ENCODE measurements at regions not wholly inside any gene's neighbourhood (a gene's known extent, or its start where the extent isn't known, plus 50 kb on each side); places are given as distances from the start of the nearest gene placed in this dataset.

DNA sequence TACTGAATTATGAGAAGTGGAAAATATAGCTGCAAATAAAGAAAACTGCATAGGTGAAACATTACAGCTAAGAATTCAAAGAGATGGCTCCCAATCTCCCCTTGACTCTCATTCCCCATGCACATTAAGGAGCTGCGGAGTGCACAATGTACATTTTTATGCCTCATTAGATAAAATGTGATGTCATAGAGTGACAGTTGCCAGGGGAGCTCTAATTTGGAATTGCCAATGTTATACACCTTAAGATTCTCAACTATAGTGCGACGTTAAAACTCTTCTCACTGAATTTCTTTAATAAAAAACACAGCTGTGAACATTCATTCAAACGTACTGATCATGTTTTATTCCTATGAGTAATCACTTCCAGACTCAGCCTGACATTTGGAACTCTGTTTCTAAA lies 386.9 kb upstream of the CELF2 start:
- ATAC-seq, result no peak
- Histone ChIP-seq H3K27me3 (ENCODE audit: control insufficient read depth, insufficient read depth) (no peaks in the 10 kb centered on the region), H3K4me1 (ENCODE audit: control insufficient read depth, insufficient read depth, low read length) (no peaks in the 10 kb centered on the region), H3K9me3 (ENCODE audit: control insufficient read depth, low read length) (no peaks in the 10 kb centered on the region), H3K4me3 (ENCODE audit: low read length) (no peak overlapping the region), H3K27ac (ENCODE audit: low read length) (no peak overlapping the region)
- whole genome bisulfite sequencing, result 79% methylated on average over 4 of the region's 4 CpGs
- intact Hi-C loops (cut with DNase I), result no loop called here
- no peak for DNase-seq

DNA sequence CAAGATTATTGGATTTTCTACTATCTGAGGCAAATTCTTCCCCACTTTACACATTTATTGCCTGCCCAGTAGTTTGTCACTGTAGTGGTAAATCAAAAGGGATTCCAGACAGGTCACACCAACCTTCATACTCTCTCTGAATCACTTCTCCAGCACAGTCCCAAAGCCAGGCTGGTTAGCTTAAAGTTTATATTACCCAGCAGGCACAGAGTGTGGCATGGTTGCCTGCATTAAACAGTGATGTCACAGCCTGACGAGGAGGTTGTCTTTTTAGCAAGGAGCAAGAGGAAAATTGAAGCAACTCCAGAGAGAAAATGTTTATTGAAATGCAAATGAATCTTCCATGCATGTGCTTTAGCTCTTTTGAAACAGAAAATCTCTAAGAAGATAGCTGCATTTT lies 375.5 kb upstream of the CELF2 start:
- H3K27me3 ChIP-seq (ENCODE audit: control insufficient read depth, insufficient read depth), result no peaks in the 10 kb centered on the region
- intact Hi-C loops (cut with DNase I), result no loop called here
- DNase-seq (no peak), ATAC-seq (no peak)
- H3K9me3 ChIP-seq (ENCODE audit: control insufficient read depth, low read length), result no peaks in the 10 kb centered on the region
- H3K4me3 ChIP-seq (ENCODE audit: low read length), result no peak overlapping the region
- H3K27ac ChIP-seq (ENCODE audit: low read length), result peak overlapping the region; percentile 57
- WGBS, result 47% methylated on average over 1 of the region's 1 CpG
- H3K4me1 ChIP-seq (ENCODE audit: control insufficient read depth, insufficient read depth, low read length), result peaks cover 2% of the 10 kb centered on the region

DNA sequence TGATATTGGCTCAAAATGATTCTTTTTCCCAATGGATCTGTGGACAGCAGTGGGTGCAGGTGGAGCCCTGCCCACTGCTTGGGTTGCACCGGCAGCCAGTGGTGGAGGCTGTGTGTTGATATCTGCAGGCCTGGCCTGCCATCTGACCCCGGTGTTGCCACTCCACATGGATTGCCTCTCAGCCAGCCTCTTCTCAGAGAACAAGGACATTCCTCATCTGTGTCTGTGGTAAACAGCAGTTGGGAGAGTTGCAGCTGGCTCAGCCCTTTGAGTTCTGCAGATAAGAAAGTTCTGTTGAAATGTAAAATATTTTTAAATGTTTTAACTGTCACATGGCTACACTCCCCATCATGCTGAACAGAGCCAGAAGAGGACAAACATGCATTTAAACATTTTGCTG lies 374.9 kb upstream of the CELF2 start:
- H3K4me1 ChIP-seq (ENCODE audit: control insufficient read depth, insufficient read depth, low read length), result peaks cover 2% of the 10 kb centered on the region
- ATAC-seq (peak; percentile 87 to 96), DNase-seq (peak; percentile 76 to 93 (median 89))
- intact Hi-C loops (cut with DNase I), result no loop called here
- H3K27me3 ChIP-seq (ENCODE audit: control insufficient read depth, insufficient read depth), result no peaks in the 10 kb centered on the region
- 16% methylated on average over 2 of the region's 2 CpGs for WGBS
- no peak overlapping the region for H3K4me3 ChIP-seq (ENCODE audit: low read length)
- H3K9me3 ChIP-seq (ENCODE audit: control insufficient read depth, low read length), result no peaks in the 10 kb centered on the region
- H3K27ac ChIP-seq (ENCODE audit: low read length), result peak overlapping the region; percentile 84

DNA sequence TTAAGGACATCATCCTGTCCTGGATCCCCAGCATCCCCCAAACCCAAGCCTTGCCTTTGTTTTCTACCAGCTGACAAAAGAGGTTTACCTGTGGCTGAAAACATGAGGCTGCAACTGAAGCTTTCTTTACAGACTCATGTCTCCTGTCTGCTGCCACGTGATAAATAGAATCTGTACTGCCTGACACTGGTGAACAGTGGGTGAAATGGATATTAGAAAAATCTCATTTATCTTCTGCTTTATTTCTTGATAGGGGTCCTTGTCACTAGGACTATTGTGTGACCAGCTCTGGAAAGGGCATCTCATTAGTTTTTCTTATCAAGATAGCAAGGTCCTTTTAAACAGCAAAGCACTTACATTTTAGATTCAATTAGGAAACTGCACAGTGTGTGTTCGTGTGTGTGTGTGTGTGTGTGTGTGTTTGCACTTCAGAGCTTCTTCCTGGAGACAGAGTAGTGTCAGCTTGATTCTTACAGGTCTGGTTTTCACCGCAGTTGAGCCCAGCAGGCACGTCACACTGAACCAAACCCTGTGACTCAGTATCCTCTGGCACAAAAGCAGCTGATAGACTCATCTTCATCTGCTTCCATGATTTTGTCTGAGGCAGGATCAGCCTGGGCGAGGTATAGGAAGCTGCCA lies 373.5 kb upstream of the CELF2 start:
- no peaks in the 10 kb centered on the region for H3K27me3 ChIP-seq (ENCODE audit: control insufficient read depth, insufficient read depth)
- 36% methylated on average over 5 of the region's 5 CpGs for WGBS
- intact Hi-C loops (cut with DNase I), result no loop called here
- H3K9me3 ChIP-seq (ENCODE audit: control insufficient read depth, low read length), result no peaks in the 10 kb centered on the region
- peaks cover 2% of the 10 kb centered on the region for H3K4me1 ChIP-seq (ENCODE audit: control insufficient read depth, insufficient read depth, low read length)
- no peak overlapping the region for H3K4me3 ChIP-seq (ENCODE audit: low read length)
- peak overlapping the region; percentile 76 for H3K27ac ChIP-seq (ENCODE audit: low read length)
- DNase-seq (peak in 2 of 3 donors; percentile 42), ATAC-seq (peak; percentile 9 to 72)

DNA sequence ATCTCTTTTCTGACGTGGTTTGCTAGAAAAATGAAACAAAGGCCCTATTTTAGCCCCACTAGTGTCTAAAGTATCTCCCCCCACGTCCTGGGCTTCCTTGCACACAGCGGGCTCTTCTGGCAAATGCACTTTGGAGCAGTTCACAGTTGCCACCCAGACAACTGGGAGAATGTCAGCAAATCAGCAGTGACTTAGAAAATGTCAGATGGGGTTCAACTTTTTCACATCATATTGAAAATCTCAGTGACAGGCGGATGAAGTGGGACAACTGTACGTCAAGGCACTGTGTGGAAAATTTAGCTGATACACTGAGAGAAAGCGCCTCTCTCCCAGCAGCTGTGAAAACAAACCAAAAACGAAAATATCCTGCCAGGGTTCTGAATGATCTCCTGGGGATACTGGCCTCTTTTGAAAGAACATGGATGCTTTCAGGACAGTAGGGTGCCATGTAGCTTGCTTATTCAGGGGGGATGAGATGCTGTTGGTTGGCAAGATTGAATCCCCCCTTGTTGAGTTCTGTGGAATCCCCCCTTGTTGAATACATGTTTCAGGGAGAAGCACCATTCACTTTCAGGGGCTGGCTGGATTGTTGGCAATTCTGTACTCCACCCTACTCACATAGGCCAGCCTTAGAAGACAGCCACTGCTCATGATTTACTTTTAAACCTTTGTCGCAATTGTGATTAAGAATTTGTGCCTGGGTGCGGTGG lies 372.8 kb upstream of the CELF2 start:
- peak overlapping the region; percentile 76 for H3K27ac ChIP-seq (ENCODE audit: low read length)
- peak; percentile 61 to 71 (median 70) for DNase-seq
- ATAC-seq, result peak; percentile 75
- H3K9me3 ChIP-seq (ENCODE audit: control insufficient read depth, low read length), result no peaks in the 10 kb centered on the region
- no peaks in the 10 kb centered on the region for H3K27me3 ChIP-seq (ENCODE audit: control insufficient read depth, insufficient read depth)
- H3K4me1 ChIP-seq (ENCODE audit: control insufficient read depth, insufficient read depth, low read length), result peaks cover 2% of the 10 kb centered on the region
- no peak overlapping the region for H3K4me3 ChIP-seq (ENCODE audit: low read length)
- intact Hi-C loops (cut with DNase I), result no loop called here
- 52% methylated on average over 9 of the region's 9 CpGs for WGBS

DNA sequence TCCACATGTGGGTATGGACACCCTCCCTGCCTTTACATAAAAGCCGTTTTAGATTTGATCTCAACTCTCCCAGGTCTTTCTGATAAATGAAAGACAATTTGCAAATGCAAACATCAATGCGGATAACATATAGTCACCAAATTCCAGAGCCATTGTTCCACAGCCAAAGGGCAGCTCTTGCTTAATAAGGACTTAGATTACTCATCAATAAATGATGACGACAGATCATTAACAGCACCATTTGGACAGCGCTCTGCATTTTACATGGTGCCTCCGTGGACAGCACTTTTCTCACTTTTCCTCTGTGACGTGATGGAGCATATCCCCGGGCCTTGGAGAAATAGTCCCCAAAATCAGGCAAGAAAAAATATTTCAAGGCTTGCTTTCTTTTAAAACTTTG lies 370.3 kb upstream of the CELF2 start:
- intact Hi-C loops (cut with DNase I), result no loop called here
- H3K4me3 ChIP-seq (ENCODE audit: low read length), result no peak overlapping the region
- ATAC-seq (no peak), DNase-seq (no peak)
- peaks cover 2% of the 10 kb centered on the region for H3K4me1 ChIP-seq (ENCODE audit: control insufficient read depth, insufficient read depth, low read length)
- H3K27me3 ChIP-seq (ENCODE audit: control insufficient read depth, insufficient read depth), result no peaks in the 10 kb centered on the region
- WGBS, result 83% methylated on average over 7 of the region's 7 CpGs
- no peak overlapping the region for H3K27ac ChIP-seq (ENCODE audit: low read length)
- H3K9me3 ChIP-seq (ENCODE audit: control insufficient read depth, low read length), result no peaks in the 10 kb centered on the region

DNA sequence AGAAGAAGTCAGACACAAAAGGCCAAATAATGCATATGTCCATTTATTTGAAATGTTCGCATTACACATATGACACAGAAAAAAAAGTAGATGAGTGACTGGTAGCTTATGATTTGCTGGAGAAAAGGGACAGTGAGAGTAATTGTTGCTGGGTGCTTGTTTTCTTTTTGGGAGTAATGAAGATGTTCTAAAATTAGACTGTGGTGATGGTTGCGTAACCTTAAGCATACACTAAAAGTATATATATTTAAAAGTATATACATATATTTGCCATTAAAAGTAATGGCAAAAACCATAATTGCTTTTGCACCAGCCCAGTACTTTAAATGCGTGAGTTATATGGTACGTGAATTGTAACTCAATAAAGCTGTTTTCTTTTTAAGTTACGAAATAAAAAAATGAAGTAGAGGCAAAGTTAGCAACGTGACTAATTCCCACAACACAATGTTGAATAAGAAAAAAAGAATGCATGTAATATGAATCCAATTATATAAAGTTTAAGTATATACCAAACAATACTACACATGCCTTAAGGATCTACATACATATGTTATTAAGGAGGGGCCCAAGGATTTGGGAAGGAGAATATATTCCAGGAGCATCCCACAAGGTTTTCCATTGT lies 360.4 kb upstream of the CELF2 start:
- 91% methylated on average over 6 of the region's 6 CpGs for WGBS

DNA sequence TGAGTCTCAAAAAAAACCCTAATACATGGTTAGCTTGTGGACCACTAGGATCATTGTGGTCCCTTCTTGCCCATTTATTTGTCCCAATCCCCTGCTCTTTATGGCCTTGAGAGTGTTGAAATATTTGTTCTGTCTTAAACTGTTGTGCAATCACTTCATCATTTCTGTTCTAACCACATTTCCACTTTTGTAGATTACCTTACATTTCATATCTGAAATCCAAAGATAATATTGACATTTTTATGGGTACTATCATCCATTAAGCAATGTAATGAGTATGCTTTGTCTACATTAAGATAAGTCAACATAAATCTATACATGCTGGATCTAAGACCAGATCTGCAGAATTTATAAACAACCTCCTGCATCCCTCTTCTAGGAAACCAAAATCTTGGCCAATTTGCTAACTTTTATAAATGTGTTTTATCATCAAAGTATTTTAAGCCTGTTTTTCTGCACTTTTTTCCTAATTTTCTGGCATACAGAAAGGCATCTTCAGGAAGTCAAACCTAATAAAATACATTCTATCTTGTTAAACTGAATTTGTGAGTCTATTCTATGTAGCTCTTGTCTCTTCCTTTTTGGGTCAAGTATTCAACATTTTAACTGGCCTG lies 359.4 kb upstream of the CELF2 start:
- Histone ChIP-seq H3K4me3 (ENCODE audit: low read length) (no peak overlapping the region), H3K27ac (ENCODE audit: low read length) (no peak overlapping the region), H3K4me1 (ENCODE audit: control insufficient read depth, insufficient read depth, low read length) (peaks cover 4% of the 10 kb centered on the region), H3K9me3 (ENCODE audit: control insufficient read depth, low read length) (no peaks in the 10 kb centered on the region), H3K27me3 (ENCODE audit: control insufficient read depth, insufficient read depth) (no peaks in the 10 kb centered on the region)
- DNase-seq (no peak), ATAC-seq (peak in 1 of 2 donors; percentile 62)
- intact Hi-C loops (cut with DNase I), result no loop called here

More for the DNA sequence above, 360.4 kb upstream of the CELF2 start:
- DNase-seq (no peak), ATAC-seq (no peak)
- intact Hi-C loops (cut with DNase I), result no loop called here
- H3K9me3 ChIP-seq (ENCODE audit: control insufficient read depth, low read length), result no peaks in the 10 kb centered on the region
- H3K4me1 ChIP-seq (ENCODE audit: control insufficient read depth, insufficient read depth, low read length), result peaks cover 3% of the 10 kb centered on the region
- H3K4me3 ChIP-seq (ENCODE audit: low read length), result no peak overlapping the region
- H3K27ac ChIP-seq (ENCODE audit: low read length), result no peak overlapping the region
- H3K27me3 ChIP-seq (ENCODE audit: control insufficient read depth, insufficient read depth), result no peaks in the 10 kb centered on the region

DNA sequence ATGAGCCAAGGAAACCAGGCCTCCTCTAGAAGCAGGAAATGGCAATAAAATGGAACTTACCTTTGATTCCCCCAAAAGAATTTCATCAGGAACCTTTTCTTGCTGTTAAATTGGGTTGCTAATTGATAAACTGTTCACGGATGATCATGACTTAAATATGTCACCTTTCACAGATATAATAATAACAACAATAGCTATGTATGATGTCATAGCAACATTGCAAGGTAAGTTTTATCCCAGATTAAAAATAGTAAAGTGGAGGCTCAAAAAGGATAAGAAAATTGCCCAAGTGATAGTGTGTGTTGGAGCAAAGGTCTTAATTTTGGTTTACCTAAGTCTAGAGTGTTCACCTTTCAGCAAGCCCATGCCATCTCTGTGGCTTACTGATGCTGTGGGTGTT lies 357.6 kb upstream of the CELF2 start:
- H3K4me1 ChIP-seq (ENCODE audit: control insufficient read depth, insufficient read depth, low read length), result peaks cover 4% of the 10 kb centered on the region
- DNase-seq (no peak), ATAC-seq (no peak)
- WGBS, result 100% methylated on average over 1 of the region's 1 CpG
- H3K27me3 ChIP-seq (ENCODE audit: control insufficient read depth, insufficient read depth), result no peaks in the 10 kb centered on the region
- intact Hi-C loops (cut with DNase I), result no loop called here
- H3K9me3 ChIP-seq (ENCODE audit: control insufficient read depth, low read length), result no peaks in the 10 kb centered on the region
- no peak overlapping the region for H3K27ac ChIP-seq (ENCODE audit: low read length)
- H3K4me3 ChIP-seq (ENCODE audit: low read length), result no peak overlapping the region

DNA sequence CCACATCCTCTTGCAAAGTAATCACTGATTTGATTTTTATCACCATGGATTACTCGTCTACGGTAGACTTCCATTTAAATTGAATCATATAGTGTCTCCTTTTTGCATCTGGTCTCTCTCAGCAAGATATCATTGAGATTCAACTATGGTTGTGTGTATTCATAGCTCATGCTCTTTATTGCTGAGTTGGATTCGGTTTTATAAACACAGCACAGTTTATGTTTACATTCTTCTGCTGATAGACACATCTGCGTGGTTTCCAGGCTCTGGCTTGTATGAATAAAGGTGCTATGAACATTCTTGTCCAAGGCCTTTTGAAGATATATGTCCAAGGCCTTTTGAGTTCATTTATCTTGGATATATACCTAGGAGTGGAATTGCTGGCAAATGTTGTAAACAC lies 356.5 kb upstream of the CELF2 start:
- no peaks in the 10 kb centered on the region for H3K9me3 ChIP-seq (ENCODE audit: control insufficient read depth, low read length)
- no peaks in the 10 kb centered on the region for H3K27me3 ChIP-seq (ENCODE audit: control insufficient read depth, insufficient read depth)
- no peak for DNase-seq
- no peak overlapping the region for H3K4me3 ChIP-seq (ENCODE audit: low read length)
- H3K4me1 ChIP-seq (ENCODE audit: control insufficient read depth, insufficient read depth, low read length), result peaks cover 4% of the 10 kb centered on the region
- ATAC-seq, result no peak
- intact Hi-C loops (cut with DNase I), result no loop called here
- 60% methylated on average over 4 of the region's 4 CpGs for WGBS
- no peak overlapping the region for H3K27ac ChIP-seq (ENCODE audit: low read length)

DNA sequence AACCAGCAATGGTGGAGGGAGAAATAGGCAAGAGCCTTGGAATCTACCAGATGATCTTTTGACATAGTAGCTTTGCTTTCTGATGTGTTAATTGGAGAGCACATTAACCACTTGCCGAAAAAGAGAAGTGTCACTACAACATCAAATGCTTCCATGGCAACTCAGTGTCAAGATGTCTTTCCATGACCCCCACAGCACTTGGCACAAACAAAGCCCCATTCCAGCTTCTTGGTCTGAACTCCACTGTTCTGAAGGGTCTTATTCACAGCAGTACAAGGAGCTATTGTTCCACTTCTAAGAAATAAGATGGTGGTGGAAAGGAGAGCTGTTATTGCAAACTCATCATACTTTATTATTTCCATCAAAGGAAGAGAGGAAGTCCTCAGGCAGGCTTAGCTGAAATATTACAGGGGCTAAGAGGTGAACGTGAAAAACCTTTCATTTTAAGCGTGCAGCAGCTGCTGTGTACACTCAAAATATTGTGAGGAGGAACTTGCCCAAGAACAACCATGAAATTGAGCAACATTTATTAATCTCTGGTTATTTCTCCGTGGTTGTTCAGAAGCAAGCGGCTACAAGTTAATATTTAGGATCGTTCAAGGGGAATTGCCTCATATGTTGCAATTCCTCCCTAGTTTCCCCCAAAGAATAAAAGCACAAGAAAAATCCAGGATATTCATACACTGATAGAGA lies 354.8 kb upstream of the CELF2 start:
- Histone ChIP-seq H3K4me3 (ENCODE audit: low read length) (no peak overlapping the region), H3K27ac (ENCODE audit: low read length) (peak overlapping the region; percentile 67), H3K9me3 (ENCODE audit: control insufficient read depth, low read length) (no peaks in the 10 kb centered on the region), H3K4me1 (ENCODE audit: control insufficient read depth, insufficient read depth, low read length) (peaks cover 4% of the 10 kb centered on the region), H3K27me3 (ENCODE audit: control insufficient read depth, insufficient read depth) (no peaks in the 10 kb centered on the region)
- DNase-seq (no peak), ATAC-seq (peak; percentile 55 to 77)
- WGBS, result 43% methylated on average over 6 of the region's 6 CpGs
- intact Hi-C loops (cut with DNase I), result no loop called here

All from right cardiac atrium (tissue), 5 donors.